ENCODE measurements at regions not wholly inside any gene's neighbourhood (a gene's known extent, or its start where the extent isn't known, plus 50 kb on each side); places are given as distances from the start of the nearest gene placed in this dataset.

- Histone ChIP-seq H3K14ac (ENCODE audit: low read length in 2 of 2) (no peak overlapping the region), H4K8ac (ENCODE audit: low read length) (no peak overlapping the region), H3K79me1 (replicated peaks; ENCODE audit: low read length, poor library complexity, severe bottlenecking) (no peaks in the 10 kb centered on the region), H2AK5ac (ENCODE audit: low read length, severe bottlenecking) (peak overlapping the region; percentile 15), H3K4me2 (ENCODE audit: low read length, poor library complexity, severe bottlenecking) (no peak overlapping the region), H3K4ac (ENCODE audit: low read depth in 1 of 2, low read length in 2 of 2) (no peak overlapping the region), H2BK120ac (ENCODE audit: low read depth, low read length) (no peak overlapping the region), H3K23ac (ENCODE audit: low read length in 2 of 2) (no peak overlapping the region), H3K4me1 (ENCODE audit: control insufficient read depth, insufficient read depth, low read depth, low read length) (peaks cover 2% of the 10 kb centered on the region), H2BK5ac (ENCODE audit: low read depth, low read length, poor library complexity, severe bottlenecking) (no peak overlapping the region), H3K27ac (ENCODE audit: low read length, poor library complexity, severe bottlenecking) (peak overlapping the region; percentile 71), H3K36me3 (ENCODE audit: control insufficient read depth in 1 of 2, insufficient read depth in 2 of 2, low read depth in 1 of 2, low read length in 2 of 2) (no peaks in the 10 kb centered on the region), H3K4me3 (ENCODE audit: insufficient read depth in 1 of 2, low read depth in 1 of 2, low read length in 2 of 2) (no peak overlapping the region), H3K9ac (ENCODE audit: low read length) (peak overlapping the region; percentile 31), H3K27me3 (ENCODE audit: control insufficient read depth in 1 of 2, insufficient read depth in 1 of 2, low read length in 2 of 2) (peaks cover 4 to 13% of the 10 kb centered on the region in 2 experiments), H2AFZ (ENCODE audit: low read depth, low read length) (no peak overlapping the region), H2BK15ac (ENCODE audit: low read depth, poor library complexity, severe bottlenecking) (no peak overlapping the region), H4K91ac (ENCODE audit: low read length) (no peak overlapping the region), H3K9me3 (ENCODE audit: control insufficient read depth, low read length) (peaks cover 3% of the 10 kb centered on the region), H3K18ac (ENCODE audit: low read depth in 1 of 2, low read length in 2 of 2) (no peak overlapping the region), H2BK12ac (ENCODE audit: low read length in 2 of 2) (no peak overlapping the region)
- WGBS = 80% methylated on average over 3 of the region's 7 CpGs
- DNase-seq = no peak
Observed at GRCh38 chr5:17398866-17399835, 98.9 kb upstream of the TAF11L2 start.

- no peak overlapping the region for H3K27ac ChIP-seq (ENCODE audit: low read length, poor library complexity, severe bottlenecking)
- H2AFZ ChIP-seq (ENCODE audit: low read depth, low read length) = no peak overlapping the region
- H3K36me3 ChIP-seq (ENCODE audit: control insufficient read depth in 1 of 2, insufficient read depth in 2 of 2, low read depth in 1 of 2, low read length in 2 of 2) = no peaks in the 10 kb centered on the region
- no CpG with 5 or more reads among the region's 3 CpGs for WGBS
- H3K27me3 ChIP-seq (ENCODE audit: control insufficient read depth in 1 of 2, insufficient read depth in 1 of 2, low read length in 2 of 2) = peaks cover 5 to 13% of the 10 kb centered on the region in 2 experiments
- no peak overlapping the region for H3K4me2 ChIP-seq (ENCODE audit: low read length, poor library complexity, severe bottlenecking)
- no peak overlapping the region for H2BK5ac ChIP-seq (ENCODE audit: low read depth, low read length, poor library complexity, severe bottlenecking)
- peaks cover 2% of the 10 kb centered on the region for H3K4me1 ChIP-seq (ENCODE audit: control insufficient read depth, insufficient read depth, low read depth, low read length)
- no peak overlapping the region for H2BK120ac ChIP-seq (ENCODE audit: low read depth, low read length)
- H3K4ac ChIP-seq (ENCODE audit: low read depth in 1 of 2, low read length in 2 of 2) = no peak overlapping the region
- H2AK5ac ChIP-seq (ENCODE audit: low read length, severe bottlenecking) = peak overlapping the region; percentile 45
- H4K8ac ChIP-seq (ENCODE audit: low read length) = no peak overlapping the region
- H3K18ac ChIP-seq (ENCODE audit: low read depth in 1 of 2, low read length in 2 of 2) = no peak overlapping the region
- H2BK15ac ChIP-seq (ENCODE audit: low read depth, poor library complexity, severe bottlenecking) = peak overlapping the region; percentile 45
- H3K9me3 ChIP-seq (ENCODE audit: control insufficient read depth, low read length) = no peaks in the 10 kb centered on the region
- H3K9ac ChIP-seq (ENCODE audit: low read length) = no peak overlapping the region
- H3K14ac ChIP-seq (ENCODE audit: low read length in 2 of 2) = no peak overlapping the region
- DNase-seq = no peak
- peak overlapping the region in 1 of 2 experiments; percentile 61 for H2BK12ac ChIP-seq (ENCODE audit: low read length in 2 of 2)
- no peaks in the 10 kb centered on the region for H3K79me1 ChIP-seq (replicated peaks; ENCODE audit: low read length, poor library complexity, severe bottlenecking)
- H4K91ac ChIP-seq (ENCODE audit: low read length) = no peak overlapping the region
- H3K4me3 ChIP-seq (ENCODE audit: insufficient read depth in 1 of 2, low read depth in 1 of 2, low read length in 2 of 2) = no peak overlapping the region
- H3K23ac ChIP-seq (ENCODE audit: low read length in 2 of 2) = no peak overlapping the region
Observed at GRCh38 chr5:17399931-17400330, 98.1 kb upstream of the TAF11L2 start.

GRCh38 chr5:17400724-17401469, 97.1 kb upstream of the TAF11L2 start:
- Histone ChIP-seq H2BK12ac (ENCODE audit: low read length in 2 of 2) (no peak overlapping the region), H4K91ac (ENCODE audit: low read length) (no peak overlapping the region), H2BK15ac (ENCODE audit: low read depth, poor library complexity, severe bottlenecking) (peak overlapping the region; percentile 95), H2BK5ac (ENCODE audit: low read depth, low read length, poor library complexity, severe bottlenecking) (no peak overlapping the region), H3K18ac (ENCODE audit: low read depth in 1 of 2, low read length in 2 of 2) (peak overlapping the region in 1 of 2 experiments; percentile 26), H2AK5ac (ENCODE audit: low read length, severe bottlenecking) (no peak overlapping the region), H3K14ac (ENCODE audit: low read length in 2 of 2) (no peak overlapping the region), H3K27ac (ENCODE audit: low read length, poor library complexity, severe bottlenecking) (no peak overlapping the region), H2AFZ (ENCODE audit: low read depth, low read length) (no peak overlapping the region), H2BK120ac (ENCODE audit: low read depth, low read length) (no peak overlapping the region), H3K9ac (ENCODE audit: low read length) (no peak overlapping the region), H3K4me1 (ENCODE audit: control insufficient read depth, insufficient read depth, low read depth, low read length) (peaks cover 2% of the 10 kb centered on the region), H3K36me3 (ENCODE audit: control insufficient read depth in 1 of 2, insufficient read depth in 2 of 2, low read depth in 1 of 2, low read length in 2 of 2) (no peaks in the 10 kb centered on the region), H3K4me2 (ENCODE audit: low read length, poor library complexity, severe bottlenecking) (no peak overlapping the region), H3K9me3 (ENCODE audit: control insufficient read depth, low read length) (no peaks in the 10 kb centered on the region), H3K27me3 (ENCODE audit: control insufficient read depth in 1 of 2, insufficient read depth in 1 of 2, low read length in 2 of 2) (peaks cover 5 to 13% of the 10 kb centered on the region in 2 experiments), H3K79me1 (replicated peaks; ENCODE audit: low read length, poor library complexity, severe bottlenecking) (no peaks in the 10 kb centered on the region), H3K23ac (ENCODE audit: low read length in 2 of 2) (no peak overlapping the region), H3K4me3 (ENCODE audit: insufficient read depth in 1 of 2, low read depth in 1 of 2, low read length in 2 of 2) (no peak overlapping the region), H4K8ac (ENCODE audit: low read length) (peak overlapping the region; percentile 36), H3K4ac (ENCODE audit: low read depth in 1 of 2, low read length in 2 of 2) (no peak overlapping the region)
- 38% methylated on average over 8 of the region's 11 CpGs for whole genome bisulfite sequencing
- no peak for DNase-seq

Measured in mesenchymal stem cell (in vitro differentiated cells and primary cell).